Fibroblast of lung (primary cell): ENCODE measurements at regions not wholly inside any gene's neighbourhood (a gene's known extent, or its start where the extent isn't known, plus 50 kb on each side); places are given as distances from the start of the nearest gene placed in this dataset.

Experiments used
- EZH2 ChIP-seq: IDR thresholded peaks from 2 replicates; pipeline ENCODE4 v1.5.1; 2012; ENCODE audit warnings: low read length, control low read depth, mild to moderate bottlenecking; ENCODE audit errors: missing control alignments
- TF ChIP-seq, protein P1 (sequence below), 2 donors: IDR thresholded peaks in 1 of 2; conservative IDR thresholded peaks in 1 of 2; 1 replicate in 1 of 2; 2 replicates in 1 of 2; pipeline ENCODE4 v1.5.1; 2011 to 2012; ENCODE audit warnings: low read length in 2 of 2, control low read depth in 1 of 2, inconsistent platforms in 1 of 2, low read depth in 1 of 2, mild to moderate bottlenecking in 1 of 2

DNA sequence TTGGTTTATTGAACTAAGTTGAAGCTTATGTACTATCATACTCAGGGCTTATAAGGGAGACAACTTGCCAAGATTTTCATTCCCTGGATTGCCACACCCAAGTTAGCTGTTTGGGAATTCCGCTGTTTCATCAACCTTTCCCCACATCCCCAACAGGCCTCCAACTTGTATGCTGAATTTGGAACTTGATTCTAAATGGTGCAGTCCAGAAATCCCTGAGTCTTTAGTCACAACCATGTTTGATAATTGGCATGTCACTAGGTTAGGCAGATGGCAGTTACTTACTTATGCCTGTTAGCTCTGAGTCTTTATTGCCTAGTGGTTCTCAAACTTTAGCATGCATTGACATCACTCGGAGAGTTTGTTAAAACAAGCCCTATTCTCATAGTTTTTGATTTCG lies 135.4 kb upstream of the PRPS1L1 start:
- TF ChIP-seq, protein P1, sequence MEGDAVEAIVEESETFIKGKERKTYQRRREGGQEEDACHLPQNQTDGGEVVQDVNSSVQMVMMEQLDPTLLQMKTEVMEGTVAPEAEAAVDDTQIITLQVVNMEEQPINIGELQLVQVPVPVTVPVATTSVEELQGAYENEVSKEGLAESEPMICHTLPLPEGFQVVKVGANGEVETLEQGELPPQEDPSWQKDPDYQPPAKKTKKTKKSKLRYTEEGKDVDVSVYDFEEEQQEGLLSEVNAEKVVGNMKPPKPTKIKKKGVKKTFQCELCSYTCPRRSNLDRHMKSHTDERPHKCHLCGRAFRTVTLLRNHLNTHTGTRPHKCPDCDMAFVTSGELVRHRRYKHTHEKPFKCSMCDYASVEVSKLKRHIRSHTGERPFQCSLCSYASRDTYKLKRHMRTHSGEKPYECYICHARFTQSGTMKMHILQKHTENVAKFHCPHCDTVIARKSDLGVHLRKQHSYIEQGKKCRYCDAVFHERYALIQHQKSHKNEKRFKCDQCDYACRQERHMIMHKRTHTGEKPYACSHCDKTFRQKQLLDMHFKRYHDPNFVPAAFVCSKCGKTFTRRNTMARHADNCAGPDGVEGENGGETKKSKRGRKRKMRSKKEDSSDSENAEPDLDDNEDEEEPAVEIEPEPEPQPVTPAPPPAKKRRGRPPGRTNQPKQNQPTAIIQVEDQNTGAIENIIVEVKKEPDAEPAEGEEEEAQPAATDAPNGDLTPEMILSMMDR (conservative IDR thresholded peaks at IDR 0.05 in 1 of 2, IDR thresholded peaks at IDR 0.05 in 1 of 2; ENCODE audit: low read depth in 1 of 2, low read length in 2 of 2), result no peak
- no peak for TF ChIP-seq EZH2
